Femur (tissue), 1 donor: ENCODE measurements at regions not wholly inside any gene's neighbourhood (a gene's known extent, or its start where the extent isn't known, plus 50 kb on each side); places are given as distances from the start of the nearest gene placed in this dataset.
A peak's percentile ranks its signal among the peaks of the same experiment; 100 is the strongest.

Experiments
- DNase-seq: peaks from one replicate; pipeline ENCODE4 v3.0.0-alpha.2; 2017

- DNase-seq = no peak
These were observed 89.1 kb downstream of the MID1IP1 start for GRCh38 chrX:38890326-38890725.

- DNase-seq = no peak
These were observed 89.7 kb downstream of the MID1IP1 start for GRCh38 chrX:38890963-38891362.

DNA sequence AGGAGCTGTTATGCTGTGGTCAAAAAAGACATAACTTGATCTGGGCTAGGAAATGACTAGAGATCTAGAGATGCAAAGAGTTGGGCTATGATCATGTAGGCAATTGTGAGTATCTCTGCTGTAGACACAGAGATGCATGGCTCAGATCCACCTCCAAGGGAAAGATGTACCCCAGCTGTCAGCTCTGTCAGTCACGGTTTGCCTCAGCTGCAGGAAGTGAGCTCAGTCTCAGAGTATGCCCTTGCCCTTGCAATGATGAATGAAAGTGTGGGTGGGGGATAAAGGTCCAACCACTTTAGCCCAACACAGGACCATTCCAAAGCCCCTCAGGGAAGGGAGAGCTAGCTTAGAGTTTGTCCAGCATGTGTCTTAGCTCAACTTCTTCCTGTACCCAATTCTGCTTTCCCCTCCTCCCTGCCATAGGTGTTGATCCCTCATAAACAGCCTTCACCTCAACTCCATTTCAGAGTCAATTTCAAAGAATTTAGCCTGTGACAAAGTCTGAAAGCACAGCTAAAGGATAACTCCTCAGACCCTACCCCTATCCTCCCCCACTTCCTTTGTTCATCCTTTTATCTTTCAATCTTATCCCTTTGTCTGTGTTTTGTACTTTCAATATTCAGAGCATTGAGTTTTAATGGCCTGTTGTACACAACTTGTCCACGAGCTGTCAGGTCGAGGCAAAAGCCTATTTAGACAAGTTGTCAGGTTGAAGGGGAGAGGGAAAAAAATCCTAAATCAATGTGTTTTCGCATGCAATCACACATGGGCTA lies 90.6 kb downstream of the MID1IP1 start:
- DNase-seq = peak; percentile 46

- DNase-seq = no peak
These were observed 92.2 kb downstream of the MID1IP1 start for GRCh38 chrX:38893441-38893840.

DNA sequence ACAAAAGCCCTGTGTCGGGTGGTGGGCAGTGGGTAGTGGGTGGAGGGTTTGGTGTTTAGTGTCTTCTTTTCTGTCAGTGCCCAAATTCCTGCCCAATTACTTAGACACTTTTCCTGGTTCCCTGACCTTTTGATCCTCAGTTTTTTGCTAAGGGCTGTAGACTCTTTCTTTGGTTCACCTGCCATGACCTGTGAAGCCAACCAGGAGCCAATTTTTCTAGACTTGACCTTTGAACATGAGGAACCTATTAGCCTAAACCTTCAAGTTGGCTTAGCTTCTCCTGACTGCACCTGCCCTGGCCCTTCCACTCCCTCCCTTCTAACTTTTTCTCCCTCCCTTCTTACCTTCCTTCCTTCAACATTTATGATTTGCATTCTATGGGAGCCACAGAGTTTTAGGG lies 94.5 kb downstream of the MID1IP1 start:
- DNase-seq = no peak

DNA sequence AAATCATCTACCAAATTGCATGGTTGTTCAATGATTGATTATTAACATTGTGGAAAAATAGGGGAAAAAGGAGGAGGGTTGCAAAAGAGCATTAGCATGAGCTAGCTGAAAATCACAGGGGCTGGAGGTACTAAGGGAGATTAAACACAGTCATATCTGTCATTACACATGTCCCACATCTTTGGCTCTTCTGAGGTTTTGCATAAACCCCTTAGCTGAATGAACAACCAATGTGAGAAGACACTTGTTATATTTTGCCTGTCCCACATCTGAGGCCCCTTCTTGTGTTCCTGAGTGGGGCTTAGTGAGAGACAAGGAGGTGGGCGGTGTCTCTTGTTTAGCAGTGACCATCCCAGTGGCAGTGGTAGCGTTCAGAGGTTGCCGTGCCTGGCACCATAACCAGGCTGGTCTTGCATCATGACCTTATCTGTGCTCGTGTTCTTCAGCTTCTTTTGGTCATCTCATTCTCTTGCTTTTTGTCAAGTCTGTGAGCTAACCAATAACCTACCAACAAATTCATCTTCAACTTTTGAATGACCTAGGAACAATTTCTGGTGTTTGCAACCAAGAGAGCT lies 95.6 kb downstream of the MID1IP1 start:
- DNase-seq = no peak

DNA sequence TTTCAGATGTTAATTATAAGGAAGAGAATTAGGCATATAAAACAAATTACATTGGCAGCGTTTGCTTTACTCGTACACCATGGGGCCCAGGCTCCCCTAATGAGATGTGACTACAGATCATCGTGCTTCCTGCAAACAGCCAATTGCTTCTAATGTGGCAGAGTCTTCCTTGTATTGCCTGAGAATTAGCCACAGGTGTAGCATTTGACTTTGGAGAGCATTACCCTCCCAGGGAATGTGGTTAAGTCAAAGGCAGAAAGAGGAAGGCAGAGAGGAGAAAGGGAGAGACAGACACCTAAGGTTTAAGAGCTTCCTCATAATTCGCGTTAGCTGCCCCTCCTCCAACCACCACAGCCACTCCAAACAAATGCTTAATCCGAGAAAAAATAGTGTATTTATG lies 97.0 kb downstream of the MID1IP1 start:
- no peak for DNase-seq

DNA sequence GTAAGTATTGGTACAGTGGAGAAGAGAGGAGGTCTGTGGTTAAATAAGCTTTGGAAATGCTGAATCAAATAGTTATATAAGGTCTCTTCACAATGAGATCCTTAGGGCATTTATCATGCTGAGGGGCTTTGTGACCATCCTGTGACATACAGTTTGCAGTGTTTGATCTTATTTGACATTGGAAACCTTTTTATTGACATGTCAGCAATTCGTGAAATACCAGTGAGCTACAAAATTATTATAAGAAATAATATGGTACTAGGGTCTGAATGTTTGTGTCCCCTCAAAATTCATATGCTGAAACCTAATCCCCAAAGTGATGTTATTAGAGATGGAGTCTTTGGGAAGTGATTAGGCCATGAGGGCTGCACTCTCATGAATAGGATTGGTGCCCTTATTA lies 98.4 kb downstream of the MID1IP1 start:
- no peak for DNase-seq

- DNase-seq = no peak
These were observed 99.5 kb downstream of the MID1IP1 start for GRCh38 chrX:38900719-38901118.

DNA sequence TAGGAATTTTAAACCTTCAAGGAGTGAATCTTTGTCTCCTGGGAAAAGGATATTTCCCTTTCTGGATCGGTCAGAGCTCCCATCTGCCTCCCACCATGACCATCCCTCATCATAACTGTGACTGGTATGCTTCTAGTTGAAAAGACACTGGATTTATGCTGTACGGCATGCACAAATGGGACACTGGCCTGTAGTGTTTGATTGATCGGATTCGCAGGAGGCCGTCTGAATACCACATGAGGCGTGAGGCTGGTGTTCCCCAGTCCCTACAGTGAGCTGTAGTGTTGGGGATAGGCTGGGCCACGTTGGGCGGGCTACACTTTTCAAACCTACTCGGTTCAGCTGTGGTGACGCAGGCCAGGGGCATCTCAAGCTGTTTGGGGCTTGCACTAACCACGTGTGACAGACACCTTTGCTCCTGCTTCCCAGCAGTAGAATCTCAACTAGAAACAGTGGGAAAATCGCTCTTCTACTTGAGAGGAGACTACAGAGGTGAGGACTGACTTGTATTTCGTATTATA lies 101.8 kb downstream of the MID1IP1 start:
- no peak for DNase-seq

- no peak for DNase-seq
These were observed 115.5 kb downstream of the MID1IP1 start for GRCh38 chrX:38916801-38917200.

DNA sequence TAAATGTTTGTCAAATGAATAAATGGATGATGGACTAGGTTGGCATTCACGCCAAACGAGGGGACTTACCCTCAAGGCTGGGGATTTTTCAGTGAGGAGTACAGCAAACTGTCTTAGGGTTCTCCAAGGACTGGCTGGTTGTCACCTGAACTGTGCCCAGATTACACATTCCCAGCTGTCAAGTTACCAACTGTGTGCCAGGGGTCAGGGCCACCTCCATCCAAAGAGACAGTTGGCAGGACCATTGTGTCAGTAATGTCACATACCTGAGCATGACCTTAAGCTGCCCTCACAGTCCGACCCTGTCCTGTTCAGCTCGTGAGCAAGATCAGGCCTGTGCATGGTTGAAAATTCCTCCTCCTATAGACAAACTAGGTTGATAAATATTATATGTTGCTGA lies 116.7 kb downstream of the MID1IP1 start:
- no peak for DNase-seq

DNA sequence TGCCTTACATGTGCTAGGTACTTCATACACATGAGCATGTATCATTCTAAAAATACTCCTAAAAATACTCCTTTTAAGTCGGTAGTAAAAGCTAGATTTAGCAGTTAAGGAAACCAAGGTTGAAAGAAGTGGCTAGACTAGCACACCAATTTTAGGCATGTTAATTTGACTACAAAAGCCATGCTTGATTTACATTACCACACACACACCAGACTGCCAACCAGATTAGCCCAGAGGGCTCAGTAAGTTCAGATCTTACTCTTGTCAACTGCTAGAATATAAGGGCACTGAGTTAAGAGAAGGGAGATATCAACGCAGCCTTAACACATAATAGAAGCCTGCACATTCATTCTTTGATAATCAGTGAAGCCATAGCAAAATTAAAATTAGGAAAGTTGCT lies 117.9 kb downstream of the MID1IP1 start:
- no peak for DNase-seq

DNA sequence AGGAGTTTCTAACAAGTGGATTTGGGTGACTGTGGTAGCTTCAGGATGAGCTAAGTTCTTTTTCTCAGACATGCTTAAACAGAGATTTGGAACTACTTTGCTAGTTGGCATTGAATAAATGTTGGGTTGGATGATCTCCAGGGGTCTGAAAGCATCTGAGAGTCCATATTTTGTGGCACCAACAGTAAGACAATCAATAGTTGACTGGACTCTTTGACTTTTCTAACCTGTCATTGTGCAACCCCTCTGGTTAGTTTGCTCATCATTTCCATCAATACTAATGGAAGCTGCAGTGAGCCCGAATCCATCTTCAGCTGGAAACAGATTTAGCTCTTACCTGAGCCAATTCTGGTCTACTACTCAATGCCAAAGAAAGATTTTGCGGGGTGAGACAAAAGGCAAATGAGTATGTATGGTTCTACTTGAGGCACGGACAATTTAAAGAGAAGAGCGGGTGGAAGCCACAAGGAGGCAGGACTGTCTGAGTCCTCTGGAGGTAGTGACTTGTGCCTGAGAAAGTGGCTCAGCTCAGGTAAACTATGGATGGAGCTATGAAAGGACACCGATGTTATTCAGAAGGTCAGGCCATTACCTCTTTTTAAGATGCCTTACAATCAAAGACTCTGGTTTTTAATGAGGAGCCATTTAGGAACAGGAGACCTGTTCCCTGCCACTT lies 118.7 kb downstream of the MID1IP1 start:
- DNase-seq = no peak

DNA sequence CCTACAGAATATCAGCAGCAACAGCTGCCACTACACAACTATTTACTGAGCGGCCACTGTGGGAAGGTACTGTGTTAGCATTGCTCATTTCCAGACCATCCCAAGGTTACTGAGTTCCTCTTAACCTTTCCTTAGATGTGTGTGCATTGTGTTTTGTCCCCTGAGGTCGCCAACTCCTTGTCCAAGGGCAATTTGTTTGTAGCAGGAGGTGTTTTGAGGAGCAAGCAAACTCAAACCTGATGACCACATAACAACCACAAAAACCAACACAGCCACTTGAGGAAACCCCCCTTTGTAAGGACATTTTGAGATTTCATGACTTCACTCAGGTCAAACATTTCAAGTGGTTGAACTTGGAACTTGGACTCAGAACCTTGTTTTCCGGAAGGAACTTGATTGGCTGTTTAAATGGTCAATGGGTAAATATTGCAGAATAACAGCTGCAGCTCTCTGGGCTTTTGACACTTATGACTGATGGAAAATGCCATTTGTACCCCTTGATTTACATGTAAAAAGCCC lies 122.3 kb downstream of the MID1IP1 start:
- no peak for DNase-seq

- no peak for DNase-seq
These were observed 126.3 kb downstream of the MID1IP1 start for GRCh38 chrX:38927592-38927991.

GRCh38 chrX:38929966-38930421 lies 128.7 kb downstream of the MID1IP1 start:
- no peak for DNase-seq

GRCh38 chrX:38930474-38930873 lies 129.2 kb downstream of the MID1IP1 start:
- no peak for DNase-seq

- DNase-seq = no peak
These were observed 134.3 kb downstream of the MID1IP1 start for GRCh38 chrX:38935561-38935960.

DNA sequence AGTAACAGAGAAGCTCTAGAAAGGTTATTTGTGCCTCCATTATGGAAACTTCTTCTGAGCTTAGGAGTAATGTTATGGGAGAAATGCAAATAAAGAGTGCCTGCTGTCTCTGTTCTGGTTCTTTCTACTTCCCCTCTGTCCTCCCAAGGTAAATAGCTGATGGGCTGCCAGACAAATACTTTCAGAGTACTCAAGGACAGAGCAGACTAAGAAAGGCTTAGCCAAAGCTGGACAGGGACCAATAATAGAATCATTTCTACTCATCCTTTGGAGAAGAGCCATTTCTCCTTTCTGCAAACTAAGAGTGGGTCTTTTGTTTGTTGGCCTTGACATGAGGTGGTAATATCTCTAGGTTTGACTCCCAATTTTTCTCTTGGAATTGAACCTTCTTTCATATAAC lies 136.1 kb downstream of the MID1IP1 start:
- DNase-seq = no peak

GRCh38 chrX:38937926-38938325 lies 136.7 kb downstream of the MID1IP1 start:
- DNase-seq = no peak

DNA sequence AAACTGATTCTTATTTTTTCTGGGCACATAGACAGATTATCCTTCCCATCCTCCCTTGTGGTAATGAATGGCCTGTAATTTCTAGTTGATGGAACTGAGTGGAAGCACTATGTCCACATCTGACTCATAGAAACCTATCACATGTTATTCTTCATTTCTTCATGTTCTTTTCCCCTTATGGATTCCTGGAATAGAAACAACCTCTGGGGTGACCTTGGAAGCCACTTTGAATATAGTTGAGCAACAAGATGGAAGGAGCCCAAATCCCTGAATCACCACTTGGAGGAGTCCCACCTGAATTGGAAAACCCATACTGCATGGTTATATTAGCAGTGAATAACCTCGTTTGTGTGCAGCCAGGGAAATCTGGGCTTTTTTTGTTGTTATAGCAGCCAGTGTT lies 137.8 kb downstream of the MID1IP1 start:
- DNase-seq = no peak

- DNase-seq = no peak
These were observed 139.3 kb downstream of the MID1IP1 start for GRCh38 chrX:38940547-38940946.

GRCh38 chrX:38941675-38942074 lies 140.4 kb downstream of the MID1IP1 start:
- DNase-seq = no peak
